Trophoblast cell (in vitro differentiated cells and primary cell): ENCODE measurements at regions not wholly inside any gene's neighbourhood (a gene's known extent, or its start where the extent isn't known, plus 50 kb on each side); places are given as distances from the start of the nearest gene placed in this dataset.

Experiments used
- DNase-seq, 2 donors: peaks; one replicate each; pipeline ENCODE4 v3.0.0-alpha.2; 2016
- H2AFZ ChIP-seq: 2 replicates; pipeline ENCODE4 v1.6.1; 2013; ENCODE audit warnings: low read length, moderate library complexity, mild to moderate bottlenecking; ENCODE audit not compliant: insufficient read depth, poor library complexity
- H2AK5ac ChIP-seq: 2 replicates; pipeline ENCODE4 v1.6.1; 2013; ENCODE audit warnings: mild to moderate bottlenecking, low read length
- H2BK120ac ChIP-seq: 2 replicates; pipeline ENCODE4 v1.6.1; 2013; ENCODE audit warnings: low read length, mild to moderate bottlenecking, moderate library complexity; ENCODE audit not compliant: insufficient read depth, poor library complexity
- H2BK12ac ChIP-seq: 2 replicates; pipeline ENCODE4 v1.6.1; 2013; ENCODE audit warnings: mild to moderate bottlenecking, low read length, moderate library complexity
- H2BK5ac ChIP-seq: 2 replicates; pipeline ENCODE4 v1.6.1; 2013; ENCODE audit warnings: low read length, low read depth, moderate library complexity, mild to moderate bottlenecking; ENCODE audit not compliant: poor library complexity
- H3K14ac ChIP-seq: 2 replicates; pipeline ENCODE4 v1.6.1; 2013; ENCODE audit warnings: mild to moderate bottlenecking, low read length
- H3K18ac ChIP-seq: 2 replicates; pipeline ENCODE4 v1.6.1; 2013; ENCODE audit warnings: mild to moderate bottlenecking, low read length
- H3K23ac ChIP-seq: 2 replicates; pipeline ENCODE4 v1.6.1; 2013; ENCODE audit warnings: low read length
- H3K27ac ChIP-seq: 2 replicates; pipeline ENCODE4 v1.5.1; 2013; ENCODE audit warnings: low read depth, mild to moderate bottlenecking, inconsistent platforms, low read length, moderate library complexity
- H3K27me3 ChIP-seq: 2 replicates; pipeline ENCODE4 v1.6.1; 2013; ENCODE audit warnings: inconsistent platforms, mild to moderate bottlenecking, low read length, moderate library complexity; ENCODE audit not compliant: insufficient read depth
- H3K36me3 ChIP-seq, 2 experiments: 1 replicate in 1 of 2; 2 replicates in 1 of 2; pipeline ENCODE4 v1.6.1; 2013; ENCODE audit warnings: low read length in 2 of 2, mild to moderate bottlenecking in 2 of 2, moderate library complexity in 1 of 2; ENCODE audit not compliant: insufficient read depth in 2 of 2, control insufficient read depth in 1 of 2
- H3K4ac ChIP-seq: 2 replicates; pipeline ENCODE4 v1.6.1; 2013; ENCODE audit warnings: low read depth, mild to moderate bottlenecking, low read length, moderate library complexity
- H3K4me1 ChIP-seq, 2 experiments: 1 replicate in 1 of 2; 2 replicates in 1 of 2; pipeline ENCODE4 v1.6.1; 2013; ENCODE audit warnings: low read length in 2 of 2, mild to moderate bottlenecking in 2 of 2, moderate library complexity in 1 of 2; ENCODE audit not compliant: insufficient read depth in 2 of 2, control insufficient read depth in 1 of 2
- H3K4me2 ChIP-seq: 2 replicates; pipeline ENCODE4 v1.6.1; 2013; ENCODE audit warnings: inconsistent platforms, mild to moderate bottlenecking, low read length, moderate library complexity
- H3K4me3 ChIP-seq: 2 replicates; pipeline ENCODE4 v1.5.1; 2013; ENCODE audit warnings: mild to moderate bottlenecking, low read depth, low read length, inconsistent platforms
- H3K79me1 ChIP-seq: one replicate; pipeline ENCODE4 v1.6.1; 2013; ENCODE audit warnings: low read length
- H3K79me2 ChIP-seq: 2 replicates; pipeline ENCODE4 v1.6.1; 2013; ENCODE audit warnings: low read length, mild to moderate bottlenecking; ENCODE audit not compliant: control insufficient read depth, insufficient read depth, poor library complexity
- H3K9ac ChIP-seq: 2 replicates; pipeline ENCODE4 v1.6.1; 2013; ENCODE audit warnings: mild to moderate bottlenecking, low read length
- H3K9me3 ChIP-seq: 2 replicates; pipeline ENCODE4 v1.6.1; 2013; ENCODE audit warnings: low read depth, mild to moderate bottlenecking, control low read depth, inconsistent platforms, low read length; ENCODE audit not compliant: insufficient read depth
- H4K12ac ChIP-seq: 2 replicates; pipeline ENCODE4 v1.6.1; 2013; ENCODE audit warnings: low read depth, mild to moderate bottlenecking, low read length, moderate library complexity
- H4K8ac ChIP-seq: 2 replicates; pipeline ENCODE4 v1.6.1; 2013; ENCODE audit warnings: low read depth, mild to moderate bottlenecking, low read length, moderate library complexity
- H4K91ac ChIP-seq: one replicate; pipeline ENCODE4 v1.6.1; 2013; ENCODE audit warnings: low read depth, mild to moderate bottlenecking, low read length, moderate library complexity
- WGBS: extraction: QIAGEN DNeasy Blood & Tissue Kit; methylation state at CpG from one replicate; pipeline ENCODE4 v1.1.7; 2013; ENCODE audit warnings: missing lambda C conversion rate; ENCODE audit not compliant: insufficient read length, insufficient coverage; ENCODE audit errors: extremely low coverage; 5-methylcytosine and 5-hydroxymethylcytosine counted together

GRCh38 chr13:53126841-53127245 lies 98.2 kb downstream of the OLFM4 start:
- H3K14ac ChIP-seq = no peak overlapping the region
- H3K36me3 ChIP-seq = no peaks in the 10 kb centered on the region
- no peaks in the 10 kb centered on the region for H3K4me1 ChIP-seq
- H3K79me2 ChIP-seq = no peaks in the 10 kb centered on the region
- no peak overlapping the region for H4K8ac ChIP-seq
- no peak overlapping the region for H2AFZ ChIP-seq
- H3K4ac ChIP-seq = no peak overlapping the region
- no peak overlapping the region for H4K12ac ChIP-seq
- no peak for DNase-seq
- H2AK5ac ChIP-seq = no peak overlapping the region
- H2BK120ac ChIP-seq = no peak overlapping the region
- H3K23ac ChIP-seq = no peak overlapping the region
- H4K91ac ChIP-seq = no peak overlapping the region
- no peak overlapping the region for H3K9ac ChIP-seq
- WGBS = no CpG with 5 or more reads among the region's 1 CpG
- no peak overlapping the region for H3K4me2 ChIP-seq
- H3K4me3 ChIP-seq = no peak overlapping the region
- no peak overlapping the region for H3K27ac ChIP-seq
- no peak overlapping the region for H2BK5ac ChIP-seq
- no peak overlapping the region for H2BK12ac ChIP-seq
- no peaks in the 10 kb centered on the region for H3K27me3 ChIP-seq
- H3K9me3 ChIP-seq = no peaks in the 10 kb centered on the region
- no peaks in the 10 kb centered on the region for H3K79me1 ChIP-seq
- no peak overlapping the region for H3K18ac ChIP-seq

- no peak overlapping the region for H4K91ac ChIP-seq
- no peak overlapping the region for H3K23ac ChIP-seq
- no peaks in the 10 kb centered on the region for H3K79me1 ChIP-seq
- no peak overlapping the region for H2BK120ac ChIP-seq
- no peaks in the 10 kb centered on the region for H3K9me3 ChIP-seq
- H3K18ac ChIP-seq = no peak overlapping the region
- no peak overlapping the region for H2AK5ac ChIP-seq
- DNase-seq = no peak
- H3K27me3 ChIP-seq = no peaks in the 10 kb centered on the region
- H2BK5ac ChIP-seq = no peak overlapping the region
- H3K4me2 ChIP-seq = no peak overlapping the region
- H3K27ac ChIP-seq = no peak overlapping the region
- no peak overlapping the region for H3K14ac ChIP-seq
- H3K9ac ChIP-seq = no peak overlapping the region
- no peaks in the 10 kb centered on the region for H3K36me3 ChIP-seq
- no peak overlapping the region for H4K12ac ChIP-seq
- no peak overlapping the region for H2AFZ ChIP-seq
- H2BK12ac ChIP-seq = no peak overlapping the region
- no peaks in the 10 kb centered on the region for H3K4me1 ChIP-seq
- H3K4ac ChIP-seq = no peak overlapping the region
- no CpG with 5 or more reads among the region's 2 CpGs for WGBS
- no peaks in the 10 kb centered on the region for H3K79me2 ChIP-seq
- no peak overlapping the region for H4K8ac ChIP-seq
- no peak overlapping the region for H3K4me3 ChIP-seq
Measured at GRCh38 chr13:53127373-53127772, 98.8 kb downstream of the OLFM4 start.

- no peak overlapping the region for H3K4ac ChIP-seq
- H3K14ac ChIP-seq = no peak overlapping the region
- H3K27ac ChIP-seq = no peak overlapping the region
- H2BK5ac ChIP-seq = no peak overlapping the region
- no peak overlapping the region for H3K4me2 ChIP-seq
- peaks cover 2% of the 10 kb centered on the region for H3K27me3 ChIP-seq
- H3K4me3 ChIP-seq = no peak overlapping the region
- no peaks in the 10 kb centered on the region for H3K36me3 ChIP-seq
- no CpG with 5 or more reads among the region's 2 CpGs for WGBS
- H2AK5ac ChIP-seq = no peak overlapping the region
- H2BK12ac ChIP-seq = no peak overlapping the region
- H3K79me1 ChIP-seq = no peaks in the 10 kb centered on the region
- DNase-seq = no peak
- H3K9ac ChIP-seq = no peak overlapping the region
- H4K12ac ChIP-seq = no peak overlapping the region
- H3K18ac ChIP-seq = no peak overlapping the region
- no peaks in the 10 kb centered on the region for H3K79me2 ChIP-seq
- no peak overlapping the region for H2BK120ac ChIP-seq
- no peak overlapping the region for H2AFZ ChIP-seq
- H4K8ac ChIP-seq = no peak overlapping the region
- no peak overlapping the region for H4K91ac ChIP-seq
- H3K4me1 ChIP-seq = peaks cover 0 to 2% of the 10 kb centered on the region in 2 experiments
- no peak overlapping the region for H3K23ac ChIP-seq
- H3K9me3 ChIP-seq = no peaks in the 10 kb centered on the region
Measured at GRCh38 chr13:53129864-53130393, 101.3 kb downstream of the OLFM4 start.

- no peaks in the 10 kb centered on the region for H3K9me3 ChIP-seq
- H2AK5ac ChIP-seq = no peak overlapping the region
- no peak overlapping the region for H3K18ac ChIP-seq
- H2BK120ac ChIP-seq = no peak overlapping the region
- no peak overlapping the region for H4K8ac ChIP-seq
- no peaks in the 10 kb centered on the region for H3K36me3 ChIP-seq
- no peaks in the 10 kb centered on the region for H3K79me2 ChIP-seq
- no peak overlapping the region for H2BK5ac ChIP-seq
- no peak overlapping the region for H2AFZ ChIP-seq
- no peak overlapping the region for H3K4me2 ChIP-seq
- H3K9ac ChIP-seq = no peak overlapping the region
- H2BK12ac ChIP-seq = no peak overlapping the region
- WGBS = no CpG with 5 or more reads among the region's 3 CpGs
- peaks cover 2% of the 10 kb centered on the region for H3K27me3 ChIP-seq
- H4K12ac ChIP-seq = no peak overlapping the region
- H3K14ac ChIP-seq = no peak overlapping the region
- H3K79me1 ChIP-seq = no peaks in the 10 kb centered on the region
- H3K23ac ChIP-seq = no peak overlapping the region
- H3K4ac ChIP-seq = no peak overlapping the region
- H3K4me3 ChIP-seq = no peak overlapping the region
- H4K91ac ChIP-seq = no peak overlapping the region
- H3K27ac ChIP-seq = no peak overlapping the region
- no peak for DNase-seq
- H3K4me1 ChIP-seq = peaks cover 0 to 2% of the 10 kb centered on the region in 2 experiments
Measured at GRCh38 chr13:53131361-53131760, 102.7 kb downstream of the OLFM4 start.
